Peyer's patch (tissue), 4 donors: ENCODE measurements at regions not wholly inside any gene's neighbourhood (a gene's known extent, or its start where the extent isn't known, plus 50 kb on each side); places are given as distances from the start of the nearest gene placed in this dataset.

Experiments used
- DNase-seq, 3 donors: peaks; one replicate each; pipeline ENCODE4 v3.0.0-alpha.2; 2017 to 2019
- H3K27ac ChIP-seq, 4 donors: fragments of 200-600 bp; sonication (generic); one replicate each; pipeline ENCODE4 v1.5.1; 2016 to 2019
- H3K27me3 ChIP-seq, 2 donors: fragments of 200-600 bp; sonication (generic); one replicate each; pipeline ENCODE4 v1.5.1; 2019
- H3K36me3 ChIP-seq, 3 donors: fragments of 200-600 bp; sonication (generic); one replicate each; pipeline ENCODE4 v1.5.1; 2016 to 2019
- H3K4me1 ChIP-seq, 4 donors: fragments of 200-600 bp; sonication (generic); one replicate each; pipeline ENCODE4 v1.5.1; 2016 to 2019
- H3K4me3 ChIP-seq, 4 donors: fragments of 200-600 bp; sonication (generic); 1 replicate in 3 of 4; 2 replicates in 1 of 4; pipeline ENCODE4 v1.5.1; 2016 to 2019; ENCODE audit warnings: mild to moderate bottlenecking in 1 of 4
- H3K9me3 ChIP-seq, 4 donors: fragments of 200-600 bp; sonication (generic); one replicate each; pipeline ENCODE4 v1.5.1; 2016 to 2019; ENCODE audit warnings: mild to moderate bottlenecking in 1 of 4
- POLR2A ChIP-seq, 2 donors: fragments of 450-650 bp; IDR thresholded peaks; one replicate each; pipeline ENCODE4 v1.5.1; 2017; ENCODE audit warnings: antibody characterized with exemption in 2 of 2, mild to moderate bottlenecking in 2 of 2, moderate library complexity in 2 of 2
- TF ChIP-seq, protein P1 (sequence below), 6 experiments: fragments of 450-650 bp in 4 of 6; fragments of 200-600 bp in 2 of 6; sonication (generic) in 1 of 6; IDR thresholded peaks; one replicate each; pipeline ENCODE4 v1.5.1; 2017 to 2019; ENCODE audit warnings: antibody characterized with exemption in 6 of 6, mild to moderate bottlenecking in 3 of 6, moderate library complexity in 1 of 6

DNA sequence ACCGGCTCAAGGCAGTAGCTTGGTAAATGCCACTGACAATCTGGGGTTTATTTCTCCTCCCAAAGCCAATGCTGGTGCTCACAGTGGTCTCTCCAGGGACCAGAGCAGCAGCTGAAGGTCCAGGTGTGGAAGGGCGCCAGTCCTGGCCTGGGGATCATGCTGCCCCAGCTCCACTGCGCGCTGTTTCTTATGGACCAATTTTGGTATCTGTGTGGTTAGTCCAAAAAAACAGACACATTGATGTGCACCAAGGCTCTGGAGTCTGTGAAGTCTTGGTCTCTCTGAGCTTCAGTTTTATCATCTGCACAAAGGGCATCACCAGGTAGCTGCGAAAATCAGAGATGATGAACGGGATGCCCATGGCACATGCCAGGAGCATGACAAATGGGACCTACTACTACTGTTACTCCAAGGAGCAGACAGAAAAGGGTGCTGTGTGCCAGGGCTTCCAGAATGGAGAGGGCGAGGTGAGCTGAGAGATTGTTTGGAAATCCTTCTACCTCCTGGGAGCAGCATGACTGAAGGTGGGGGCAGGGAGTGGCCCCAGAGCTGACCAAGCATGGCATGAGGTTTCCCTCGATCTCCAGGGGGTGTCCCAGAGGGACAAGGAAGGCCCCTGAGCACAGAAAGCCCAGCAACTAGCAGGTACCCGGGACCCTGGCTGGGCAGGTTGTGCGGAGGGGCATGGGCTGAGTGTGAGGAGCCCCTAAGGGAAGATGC is 134.3 kb upstream of the PRR20G start:
- H3K36me3 ChIP-seq: no peaks in the 10 kb centered on the region
- TF ChIP-seq POLR2A (IDR thresholded peaks at IDR 0.05): no peak
- TF ChIP-seq, protein P1, sequence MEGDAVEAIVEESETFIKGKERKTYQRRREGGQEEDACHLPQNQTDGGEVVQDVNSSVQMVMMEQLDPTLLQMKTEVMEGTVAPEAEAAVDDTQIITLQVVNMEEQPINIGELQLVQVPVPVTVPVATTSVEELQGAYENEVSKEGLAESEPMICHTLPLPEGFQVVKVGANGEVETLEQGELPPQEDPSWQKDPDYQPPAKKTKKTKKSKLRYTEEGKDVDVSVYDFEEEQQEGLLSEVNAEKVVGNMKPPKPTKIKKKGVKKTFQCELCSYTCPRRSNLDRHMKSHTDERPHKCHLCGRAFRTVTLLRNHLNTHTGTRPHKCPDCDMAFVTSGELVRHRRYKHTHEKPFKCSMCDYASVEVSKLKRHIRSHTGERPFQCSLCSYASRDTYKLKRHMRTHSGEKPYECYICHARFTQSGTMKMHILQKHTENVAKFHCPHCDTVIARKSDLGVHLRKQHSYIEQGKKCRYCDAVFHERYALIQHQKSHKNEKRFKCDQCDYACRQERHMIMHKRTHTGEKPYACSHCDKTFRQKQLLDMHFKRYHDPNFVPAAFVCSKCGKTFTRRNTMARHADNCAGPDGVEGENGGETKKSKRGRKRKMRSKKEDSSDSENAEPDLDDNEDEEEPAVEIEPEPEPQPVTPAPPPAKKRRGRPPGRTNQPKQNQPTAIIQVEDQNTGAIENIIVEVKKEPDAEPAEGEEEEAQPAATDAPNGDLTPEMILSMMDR (IDR thresholded peaks at IDR 0.05): no peak
- no peaks in the 10 kb centered on the region for H3K4me1 ChIP-seq
- H3K27ac ChIP-seq: no peak overlapping the region
- H3K9me3 ChIP-seq: no peaks in the 10 kb centered on the region
- H3K27me3 ChIP-seq: peaks cover 0 to 3% of the 10 kb centered on the region in 2 donors
- DNase-seq: no peak
- no peak overlapping the region for H3K4me3 ChIP-seq

DNA sequence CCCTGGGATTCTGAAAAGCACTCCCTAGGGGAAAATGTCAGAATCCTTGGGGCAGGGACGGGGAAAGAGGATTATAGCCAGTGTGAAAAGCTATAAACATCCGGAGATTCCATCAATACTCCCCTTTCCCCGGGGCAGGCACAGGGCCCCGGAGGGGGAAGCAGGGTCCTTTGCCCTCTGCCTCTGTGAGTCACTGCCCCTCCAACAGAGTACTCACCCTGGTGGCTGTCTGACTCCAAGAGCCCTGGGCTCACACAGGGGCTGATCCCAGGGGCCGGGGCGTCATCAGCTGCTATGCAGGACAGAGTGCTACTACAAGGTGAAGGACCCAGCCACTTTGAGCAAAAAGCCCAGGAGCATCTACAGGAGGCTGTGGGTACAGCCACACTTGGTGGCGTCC is 133.0 kb upstream of the PRR20G start:
- H3K27me3 ChIP-seq: peaks cover 0 to 3% of the 10 kb centered on the region in 2 donors
- no peak overlapping the region for H3K27ac ChIP-seq
- TF ChIP-seq POLR2A (IDR thresholded peaks at IDR 0.05): no peak
- TF ChIP-seq, protein P1 (IDR thresholded peaks at IDR 0.05): no peak
- no peaks in the 10 kb centered on the region for H3K9me3 ChIP-seq
- no peaks in the 10 kb centered on the region for H3K4me1 ChIP-seq
- H3K4me3 ChIP-seq: no peak overlapping the region
- H3K36me3 ChIP-seq: no peaks in the 10 kb centered on the region
- no peak for DNase-seq

DNA sequence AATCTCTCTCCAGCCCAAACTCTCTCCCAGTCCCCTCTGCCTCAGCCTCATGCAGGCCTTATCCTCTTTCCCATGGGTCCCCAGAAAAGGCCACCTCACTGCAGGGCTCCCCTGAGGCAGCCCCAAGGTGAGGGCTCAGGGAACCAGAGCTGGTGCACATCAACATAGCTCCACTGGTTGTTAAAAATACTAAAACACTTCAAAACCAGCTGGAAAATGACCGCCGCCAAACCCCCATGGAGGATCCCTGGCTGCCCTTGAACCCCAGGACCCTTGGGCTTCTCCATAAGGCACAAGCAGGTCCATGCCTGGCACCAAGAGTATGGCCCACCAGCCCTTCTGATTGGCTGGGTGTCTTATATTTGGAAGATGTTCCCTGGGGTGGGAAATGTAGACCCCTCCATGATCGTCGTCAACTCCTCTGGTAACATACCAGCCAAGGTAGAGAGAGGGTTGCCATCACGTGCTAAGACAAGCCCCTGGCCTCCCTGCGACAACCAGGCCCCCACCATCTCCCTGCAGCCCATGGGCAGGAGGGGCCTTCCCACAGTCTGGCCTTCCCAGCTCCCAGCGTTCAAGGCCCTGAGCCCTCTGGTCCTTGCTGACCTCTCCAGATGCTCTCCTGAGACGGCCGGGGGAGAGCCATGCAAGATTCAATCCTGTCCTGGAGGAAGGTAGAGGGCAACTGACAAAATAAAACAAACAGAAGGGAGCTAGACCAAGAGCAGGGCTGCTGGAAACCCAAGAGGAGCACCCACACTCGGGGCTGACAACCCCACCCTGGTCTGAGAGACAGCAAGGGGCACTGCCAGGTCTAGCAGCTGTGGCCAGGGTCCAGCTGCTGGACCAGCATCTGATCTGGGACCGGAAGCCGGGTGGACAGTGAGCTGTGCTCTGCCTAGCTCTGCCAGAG is 132.1 kb upstream of the PRR20G start:
- no peaks in the 10 kb centered on the region for H3K36me3 ChIP-seq
- H3K4me1 ChIP-seq: no peaks in the 10 kb centered on the region
- DNase-seq: no peak
- no peak overlapping the region for H3K4me3 ChIP-seq
- no peaks in the 10 kb centered on the region for H3K9me3 ChIP-seq
- no peak overlapping the region for H3K27ac ChIP-seq
- TF ChIP-seq, protein P1 (IDR thresholded peaks at IDR 0.05): no peak
- no peak for TF ChIP-seq POLR2A (IDR thresholded peaks at IDR 0.05)
- peaks cover 0 to 3% of the 10 kb centered on the region in 2 donors for H3K27me3 ChIP-seq

DNA sequence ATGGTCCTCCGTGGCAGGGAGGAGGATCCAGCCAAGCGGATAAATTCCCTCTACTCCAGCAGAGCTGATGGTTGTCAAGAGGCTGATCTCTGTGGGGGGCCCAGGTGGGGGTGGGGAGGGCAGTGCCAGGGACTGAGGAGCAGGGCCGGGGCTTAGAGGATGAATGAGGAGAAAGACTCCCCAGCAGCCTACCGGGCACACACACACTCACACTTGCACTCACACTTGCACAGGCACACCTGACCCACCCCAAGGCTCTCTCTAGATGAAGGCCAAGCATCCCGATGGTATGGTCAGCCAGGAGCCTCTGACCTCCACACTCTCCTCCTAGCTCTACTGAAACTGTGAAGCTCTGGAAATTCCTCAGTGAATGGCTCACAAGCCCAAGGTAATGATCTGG is 131.3 kb upstream of the PRR20G start:
- no peak overlapping the region for H3K4me3 ChIP-seq
- no peaks in the 10 kb centered on the region for H3K36me3 ChIP-seq
- no peak overlapping the region for H3K27ac ChIP-seq
- H3K9me3 ChIP-seq: no peaks in the 10 kb centered on the region
- H3K4me1 ChIP-seq: no peaks in the 10 kb centered on the region
- H3K27me3 ChIP-seq: peaks cover 0 to 3% of the 10 kb centered on the region in 2 donors
- no peak for DNase-seq
- TF ChIP-seq POLR2A (IDR thresholded peaks at IDR 0.05): no peak
- TF ChIP-seq, protein P1 (IDR thresholded peaks at IDR 0.05): no peak

DNA sequence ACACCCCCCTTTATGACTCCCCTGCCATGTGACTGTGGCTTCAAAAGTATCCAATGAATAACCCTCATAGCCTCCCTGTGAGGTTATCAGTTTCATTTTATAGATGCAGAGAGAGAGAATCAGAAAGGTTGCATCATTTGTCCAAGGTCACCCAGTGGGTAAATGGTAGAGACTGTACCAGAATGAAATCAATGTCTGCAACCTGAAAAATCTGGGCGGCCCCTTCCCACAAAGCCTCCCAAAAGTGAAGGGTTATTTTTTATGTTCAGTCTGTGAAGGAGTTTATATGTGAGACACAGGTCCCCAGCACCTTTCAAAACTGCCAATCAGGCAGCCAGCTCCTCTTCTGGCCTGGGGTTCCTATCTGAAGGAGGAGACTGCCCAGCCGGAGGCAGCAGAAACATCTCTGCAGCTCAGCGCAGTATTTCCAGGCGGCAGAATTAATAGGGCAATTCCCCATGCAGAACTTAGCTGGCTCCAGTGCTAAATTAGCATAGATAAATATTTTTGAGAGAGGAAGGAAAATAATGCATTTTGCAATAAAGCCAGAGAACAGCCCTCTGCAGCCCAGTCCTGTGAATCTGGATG is 130.8 kb upstream of the PRR20G start:
- Histone ChIP-seq H3K27me3 (peaks cover 0 to 3% of the 10 kb centered on the region in 2 donors), H3K9me3 (no peaks in the 10 kb centered on the region), H3K4me1 (no peaks in the 10 kb centered on the region), H3K36me3 (no peaks in the 10 kb centered on the region), H3K4me3 (no peak overlapping the region), H3K27ac (no peak overlapping the region)
- no peak for DNase-seq
- TF ChIP-seq POLR2A (IDR thresholded peaks at IDR 0.05): no peak
- TF ChIP-seq, protein P1 (IDR thresholded peaks at IDR 0.05): no peak
